Hippocampal formation (tissue), 2 donors: ENCODE measurements at regions not wholly inside any gene's neighbourhood (a gene's known extent, or its start where the extent isn't known, plus 50 kb on each side); places are given as distances from the start of the nearest gene placed in this dataset.

Experiments
- DNase-seq, 2 donors: peaks; one replicate each; lab custom pipeline; 2025; lab: John Stamatoyannopoulos, UW

- DNase-seq: no peak
These were observed 893.9 kb downstream of the SUCLG1 start for GRCh38 chr2:83565181-83565580.

- no peak for DNase-seq
These were observed 897.5 kb downstream of the SUCLG1 start for GRCh38 chr2:83561592-83561991.

GRCh38 chr2:83536556-83536955 lies 922.5 kb downstream of the SUCLG1 start:
- DNase-seq: no peak

GRCh38 chr2:83534416-83534815 lies 924.7 kb downstream of the SUCLG1 start:
- DNase-seq: no peak

- no peak for DNase-seq
These were observed 927.8 kb downstream of the SUCLG1 start for GRCh38 chr2:83531206-83531826.

GRCh38 chr2:83528767-83529166 lies 930.3 kb downstream of the SUCLG1 start:
- no peak for DNase-seq

GRCh38 chr2:83522891-83523493 lies 936.1 kb downstream of the SUCLG1 start:
- no peak for DNase-seq

- DNase-seq: no peak
These were observed 941.2 kb downstream of the SUCLG1 start for GRCh38 chr2:83517727-83518368.

- DNase-seq: no peak
These were observed 942.6 kb downstream of the SUCLG1 start for GRCh38 chr2:83516503-83516902.

GRCh38 chr2:83487451-83487850 lies 971.6 kb downstream of the SUCLG1 start:
- no peak for DNase-seq

- no peak for DNase-seq
These were observed 977.6 kb downstream of the SUCLG1 start for GRCh38 chr2:83481436-83481835.

- no peak for DNase-seq
These were observed 981.0 kb downstream of the SUCLG1 start for GRCh38 chr2:83478037-83478436.

GRCh38 chr2:83475371-83475770 lies 983.7 kb downstream of the SUCLG1 start:
- DNase-seq: no peak

GRCh38 chr2:83471655-83472054 lies 987.4 kb downstream of the SUCLG1 start:
- no peak for DNase-seq

GRCh38 chr2:83470928-83471327 lies 988.2 kb downstream of the SUCLG1 start:
- DNase-seq: no peak

GRCh38 chr2:83464444-83464843 lies 994.6 kb downstream of the SUCLG1 start:
- no peak for DNase-seq

- no peak for DNase-seq
These were observed 996.2 kb downstream of the SUCLG1 start for GRCh38 chr2:83462881-83463280.

- no peak for DNase-seq
These were observed 997.9 kb downstream of the SUCLG1 start for GRCh38 chr2:83461135-83461534.

- no peak for DNase-seq
These were observed 999.6 kb downstream of the SUCLG1 start for GRCh38 chr2:83459456-83459855.

GRCh38 chr2:83435989-83436388 lies 1023.1 kb downstream of the SUCLG1 start:
- DNase-seq: no peak

- DNase-seq: no peak
These were observed 1038.1 kb downstream of the SUCLG1 start for GRCh38 chr2:83420993-83421392.

- no peak for DNase-seq
These were observed 1064.8 kb downstream of the SUCLG1 start for GRCh38 chr2:83394134-83394904.

- no peak for DNase-seq
These were observed 1070.3 kb downstream of the SUCLG1 start for GRCh38 chr2:83388804-83389203.
